ENCODE measurements at regions not wholly inside any gene's neighbourhood (a gene's known extent, or its start where the extent isn't known, plus 50 kb on each side); places are given as distances from the start of the nearest gene placed in this dataset.

- no peak overlapping the region for H3K27ac ChIP-seq
- H3K4me3 ChIP-seq (ENCODE audit: low read depth, low read length), result no peak overlapping the region
- no peak for DNase-seq
- no peaks in the 10 kb centered on the region for H3K36me3 ChIP-seq
- no peaks in the 10 kb centered on the region for H3K9me3 ChIP-seq (ENCODE audit: severe bottlenecking)
- H3K27me3 ChIP-seq (ENCODE audit: insufficient read depth, low read depth, severe bottlenecking), result no peaks in the 10 kb centered on the region
- TF ChIP-seq, protein P1, sequence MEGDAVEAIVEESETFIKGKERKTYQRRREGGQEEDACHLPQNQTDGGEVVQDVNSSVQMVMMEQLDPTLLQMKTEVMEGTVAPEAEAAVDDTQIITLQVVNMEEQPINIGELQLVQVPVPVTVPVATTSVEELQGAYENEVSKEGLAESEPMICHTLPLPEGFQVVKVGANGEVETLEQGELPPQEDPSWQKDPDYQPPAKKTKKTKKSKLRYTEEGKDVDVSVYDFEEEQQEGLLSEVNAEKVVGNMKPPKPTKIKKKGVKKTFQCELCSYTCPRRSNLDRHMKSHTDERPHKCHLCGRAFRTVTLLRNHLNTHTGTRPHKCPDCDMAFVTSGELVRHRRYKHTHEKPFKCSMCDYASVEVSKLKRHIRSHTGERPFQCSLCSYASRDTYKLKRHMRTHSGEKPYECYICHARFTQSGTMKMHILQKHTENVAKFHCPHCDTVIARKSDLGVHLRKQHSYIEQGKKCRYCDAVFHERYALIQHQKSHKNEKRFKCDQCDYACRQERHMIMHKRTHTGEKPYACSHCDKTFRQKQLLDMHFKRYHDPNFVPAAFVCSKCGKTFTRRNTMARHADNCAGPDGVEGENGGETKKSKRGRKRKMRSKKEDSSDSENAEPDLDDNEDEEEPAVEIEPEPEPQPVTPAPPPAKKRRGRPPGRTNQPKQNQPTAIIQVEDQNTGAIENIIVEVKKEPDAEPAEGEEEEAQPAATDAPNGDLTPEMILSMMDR (IDR thresholded peaks at IDR 0.05; ENCODE audit: low read depth, low read length), result no peak
These were observed 96.8 kb downstream of the TMEM26 start for GRCh38 chr10:61356354-61356753.

GRCh38 chr10:61355211-61355610 is 98.0 kb downstream of the TMEM26 start:
- no peak overlapping the region for H3K4me3 ChIP-seq (ENCODE audit: low read depth, low read length)
- H3K36me3 ChIP-seq, result no peaks in the 10 kb centered on the region
- DNase-seq, result no peak
- no peak overlapping the region for H3K27ac ChIP-seq
- no peaks in the 10 kb centered on the region for H3K27me3 ChIP-seq (ENCODE audit: insufficient read depth, low read depth, severe bottlenecking)
- H3K9me3 ChIP-seq (ENCODE audit: severe bottlenecking), result no peaks in the 10 kb centered on the region
- TF ChIP-seq, protein P1 (IDR thresholded peaks at IDR 0.05; ENCODE audit: low read depth, low read length), result no peak

DNA sequence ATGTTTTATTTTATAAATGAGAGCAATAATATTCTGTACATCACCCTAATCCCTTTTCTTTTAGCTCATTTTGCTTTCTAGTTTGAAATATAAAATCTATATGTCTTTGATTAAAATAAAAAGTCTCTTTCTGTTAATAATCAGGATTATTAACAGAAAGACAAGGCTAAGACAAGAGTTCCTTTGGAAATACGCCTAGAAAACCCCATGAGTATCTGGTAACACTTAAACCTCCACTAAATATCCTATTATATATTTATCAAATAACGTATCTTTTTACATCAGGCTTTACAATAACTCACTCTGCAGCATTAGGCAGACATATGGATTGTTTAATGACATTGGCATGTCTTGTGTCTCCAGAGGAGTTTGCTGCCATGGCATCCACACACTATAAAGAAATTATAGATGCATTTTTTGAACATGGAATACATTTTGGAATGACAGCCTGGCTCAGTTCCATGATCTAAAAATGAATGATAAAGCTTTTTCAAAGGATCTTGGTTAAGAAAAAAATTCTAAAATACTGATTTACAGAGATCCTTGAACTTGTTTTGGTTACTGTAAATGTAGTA is 98.7 kb downstream of the TMEM26 start:
- no peak overlapping the region for H3K4me3 ChIP-seq (ENCODE audit: low read depth, low read length)
- H3K27ac ChIP-seq, result no peak overlapping the region
- H3K27me3 ChIP-seq (ENCODE audit: insufficient read depth, low read depth, severe bottlenecking), result no peaks in the 10 kb centered on the region
- H3K9me3 ChIP-seq (ENCODE audit: severe bottlenecking), result no peaks in the 10 kb centered on the region
- no peaks in the 10 kb centered on the region for H3K36me3 ChIP-seq
- no peak for DNase-seq
- TF ChIP-seq, protein P1 (IDR thresholded peaks at IDR 0.05; ENCODE audit: low read depth, low read length), result no peak

DNA sequence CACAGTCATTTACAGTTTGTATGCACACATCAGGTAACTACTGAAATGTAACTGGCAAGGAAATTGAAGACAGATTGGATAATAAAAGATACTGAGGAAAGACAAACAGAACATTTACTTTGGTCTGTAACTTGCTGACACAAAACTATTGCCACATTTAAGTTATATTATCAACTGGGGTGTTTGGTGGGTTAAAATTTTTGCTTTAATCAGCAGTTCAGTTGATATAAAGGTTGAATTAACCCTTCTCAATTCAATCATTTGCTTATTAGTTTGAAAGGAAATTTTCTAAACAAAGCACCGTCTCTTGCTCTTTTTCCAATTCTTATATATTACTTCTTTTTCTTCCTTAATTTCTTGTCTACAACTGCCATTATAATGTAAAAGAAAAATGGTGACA is 102.4 kb downstream of the TMEM26 start:
- H3K9me3 ChIP-seq (ENCODE audit: severe bottlenecking), result no peaks in the 10 kb centered on the region
- TF ChIP-seq, protein P1 (IDR thresholded peaks at IDR 0.05; ENCODE audit: low read depth, low read length), result no peak
- no peak overlapping the region for H3K27ac ChIP-seq
- no peak for DNase-seq
- H3K4me3 ChIP-seq (ENCODE audit: low read depth, low read length), result no peak overlapping the region
- no peaks in the 10 kb centered on the region for H3K36me3 ChIP-seq
- no peaks in the 10 kb centered on the region for H3K27me3 ChIP-seq (ENCODE audit: insufficient read depth, low read depth, severe bottlenecking)

DNA sequence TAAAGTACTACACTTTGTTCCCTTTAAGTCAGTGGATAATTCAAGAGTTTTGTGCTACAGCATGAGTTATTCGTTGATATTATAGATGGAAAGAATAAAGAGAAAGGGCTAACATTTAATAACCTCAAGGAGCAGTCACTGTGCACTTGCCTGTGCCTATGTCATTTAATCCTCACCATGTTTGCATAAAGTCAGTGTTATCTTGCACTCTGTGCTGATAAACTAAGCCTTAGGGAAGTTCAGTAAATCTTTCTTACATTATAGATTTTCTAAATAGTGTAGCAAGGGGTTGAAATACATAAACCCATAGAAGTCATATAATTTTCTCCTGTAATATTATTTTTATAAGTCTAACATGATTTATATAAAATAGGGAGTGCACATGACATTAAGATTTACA is 103.1 kb downstream of the TMEM26 start:
- H3K4me3 ChIP-seq (ENCODE audit: low read depth, low read length), result no peak overlapping the region
- TF ChIP-seq, protein P1 (IDR thresholded peaks at IDR 0.05; ENCODE audit: low read depth, low read length), result no peak
- DNase-seq, result no peak
- H3K36me3 ChIP-seq, result no peaks in the 10 kb centered on the region
- H3K27ac ChIP-seq, result no peak overlapping the region
- no peaks in the 10 kb centered on the region for H3K27me3 ChIP-seq (ENCODE audit: insufficient read depth, low read depth, severe bottlenecking)
- no peaks in the 10 kb centered on the region for H3K9me3 ChIP-seq (ENCODE audit: severe bottlenecking)

GRCh38 chr10:61346796-61347413 is 106.3 kb downstream of the TMEM26 start:
- H3K27ac ChIP-seq, result no peak overlapping the region

More at GRCh38 chr10:61346796-61347413, 106.3 kb downstream of the TMEM26 start:
- TF ChIP-seq, protein P1 (IDR thresholded peaks at IDR 0.05; ENCODE audit: low read depth, low read length), result no peak
- no peak overlapping the region for H3K4me3 ChIP-seq (ENCODE audit: low read depth, low read length)
- H3K27me3 ChIP-seq (ENCODE audit: insufficient read depth, low read depth, severe bottlenecking), result no peaks in the 10 kb centered on the region
- H3K9me3 ChIP-seq (ENCODE audit: severe bottlenecking), result no peaks in the 10 kb centered on the region
- DNase-seq, result no peak
- no peaks in the 10 kb centered on the region for H3K36me3 ChIP-seq
